Neural progenitor cell (in vitro differentiated cells): ENCODE measurements at regions not wholly inside any gene's neighbourhood (a gene's known extent, or its start where the extent isn't known, plus 50 kb on each side); places are given as distances from the start of the nearest gene placed in this dataset.

ENCODE experiments used
- DNase-seq: peaks from one replicate; pipeline ENCODE4 v3.0.0-alpha.2; 2016; ENCODE audit warnings: low spot score
- H2AFZ ChIP-seq: fragments of 200-600 bp; sonication (generic); replicated peaks from 2 replicates; pipeline ENCODE4 v1.6.1; 2016; ENCODE audit warnings: antibody characterized with exemption
- H3F3A ChIP-seq: fragments of 200-600 bp; sonication (generic); 2 replicates; pipeline ENCODE4 v1.6.1; 2016; ENCODE audit warnings: antibody characterized with exemption, low read depth
- H3K27ac ChIP-seq: fragments of 200-600 bp; sonication (generic); 2 replicates; pipeline ENCODE4 v1.5.1; 2016; ENCODE audit warnings: mild to moderate bottlenecking
- H3K27me3 ChIP-seq: fragments of 200-600 bp; sonication (generic); 2 replicates; pipeline ENCODE4 v1.6.1; 2016; ENCODE audit warnings: mild to moderate bottlenecking, moderate library complexity
- H3K36me3 ChIP-seq: fragments of 200-600 bp; sonication (generic); 2 replicates; pipeline ENCODE4 v1.5.1; 2016
- H3K4me1 ChIP-seq: fragments of 200-600 bp; sonication (generic); 2 replicates; pipeline ENCODE4 v1.6.1; 2016; ENCODE audit warnings: mixed run types
- H3K4me2 ChIP-seq: fragments of 200-600 bp; sonication (generic); 2 replicates; pipeline ENCODE4 v1.6.1; 2016
- H3K4me3 ChIP-seq: fragments of 200-600 bp; sonication (generic); 2 replicates; pipeline ENCODE4 v1.5.1; 2016
- H3K79me2 ChIP-seq: fragments of 200-600 bp; sonication (generic); 2 replicates; pipeline ENCODE4 v1.6.1; 2016; ENCODE audit warnings: low read depth
- H3K9ac ChIP-seq: fragments of 200-600 bp; sonication (generic); 2 replicates; pipeline ENCODE4 v1.6.1; 2016
- H3K9me3 ChIP-seq: fragments of 200-600 bp; sonication (generic); 2 replicates; pipeline ENCODE4 v1.5.1; 2016; ENCODE audit warnings: low read depth
- H4K20me1 ChIP-seq: fragments of 200-600 bp; sonication (generic); 2 replicates; pipeline ENCODE4 v1.6.1; 2016; ENCODE audit warnings: low read depth
- H3K27ac Mint-ChIP-seq: 3 replicates; pipeline ENCODE4 v1.8.0; 2021; ENCODE audit warnings: mixed read lengths
- H3K27me3 Mint-ChIP-seq: 2 replicates; pipeline ENCODE4 v1.8.0; 2022; ENCODE audit warnings: low read depth, mild to moderate bottlenecking, inconsistent platforms, moderate library complexity, mixed read lengths; ENCODE audit not compliant: insufficient read depth
- H3K36me3 Mint-ChIP-seq: 3 replicates; pipeline ENCODE4 v1.8.0; 2021; ENCODE audit warnings: mixed read lengths
- H3K4me1 Mint-ChIP-seq: 3 replicates; pipeline ENCODE4 v1.8.0; 2021; ENCODE audit warnings: mixed read lengths
- H3K4me3 Mint-ChIP-seq: 3 replicates; pipeline ENCODE4 v1.8.0; 2021; ENCODE audit warnings: mild to moderate bottlenecking, moderate library complexity, mixed read lengths
- H3K9me3 Mint-ChIP-seq: 3 replicates; pipeline ENCODE4 v1.8.0; 2020; ENCODE audit warnings: mixed read lengths
- CTCF ChIP-seq: fragments of 200-600 bp; sonication (generic); IDR thresholded peaks from 2 replicates; pipeline ENCODE4 v1.5.1; 2017; ENCODE audit warnings: antibody characterized with exemption, mild to moderate bottlenecking
- EZH2 ChIP-seq: fragments of 200-600 bp; sonication (generic); IDR thresholded peaks from 2 replicates; pipeline ENCODE4 v1.6.1; 2017; ENCODE audit warnings: antibody characterized with exemption, mild to moderate bottlenecking, moderate library complexity
- EZH2phosphoT487 ChIP-seq: fragments of 200-600 bp; sonication (generic); IDR thresholded peaks from 2 replicates; pipeline ENCODE4 v1.6.1; 2017; ENCODE audit warnings: antibody characterized with exemption

GRCh38 chr16:6735631-6736030 lies 597.0 kb upstream of the RBFOX1 start:
- Histone ChIP-seq H3K4me3 (no peak overlapping the region), H3K27me3 (peaks cover 13% of the 10 kb centered on the region), H3K9me3 (no peaks in the 10 kb centered on the region), H3K36me3 (no peaks in the 10 kb centered on the region), H3K9ac (no peak overlapping the region), H3K27ac (no peak overlapping the region), H3K4me2 (no peak overlapping the region), H3K4me1 (no peaks in the 10 kb centered on the region), H2AFZ (no peak overlapping the region), H3F3A (no peaks in the 10 kb centered on the region), H4K20me1 (no peaks in the 10 kb centered on the region), H3K79me2 (no peaks in the 10 kb centered on the region)
- H3K36me3 Mint-ChIP-seq, result no peaks in the 10 kb centered on the region
- TF ChIP-seq EZH2 (no peak), EZH2phosphoT487 (no peak), CTCF (no peak)
- H3K27ac Mint-ChIP-seq, result no peak overlapping the region
- no peaks in the 10 kb centered on the region for H3K9me3 Mint-ChIP-seq
- H3K4me1 Mint-ChIP-seq, result peaks cover 12% of the 10 kb centered on the region
- no peak for DNase-seq
- H3K4me3 Mint-ChIP-seq, result no peak overlapping the region
- H3K27me3 Mint-ChIP-seq, result no peaks in the 10 kb centered on the region

GRCh38 chr16:6732166-6732565 lies 600.5 kb upstream of the RBFOX1 start:
- Histone ChIP-seq H3K9ac (no peak overlapping the region), H3K27me3 (peaks cover 31% of the 10 kb centered on the region), H3K9me3 (no peaks in the 10 kb centered on the region), H3F3A (no peaks in the 10 kb centered on the region), H3K27ac (no peak overlapping the region), H2AFZ (no peak overlapping the region), H3K4me3 (no peak overlapping the region), H3K4me1 (no peaks in the 10 kb centered on the region), H3K36me3 (no peaks in the 10 kb centered on the region), H3K79me2 (no peaks in the 10 kb centered on the region), H4K20me1 (no peaks in the 10 kb centered on the region), H3K4me2 (no peak overlapping the region)
- Mint-ChIP-seq H3K27ac (no peak overlapping the region), H3K9me3 (no peaks in the 10 kb centered on the region), H3K36me3 (no peaks in the 10 kb centered on the region), H3K27me3 (no peaks in the 10 kb centered on the region), H3K4me3 (no peak overlapping the region), H3K4me1 (peaks cover 12% of the 10 kb centered on the region)
- TF ChIP-seq EZH2 (no peak), CTCF (no peak), EZH2phosphoT487 (no peak)
- no peak for DNase-seq

- Histone ChIP-seq H3K9ac (no peak overlapping the region), H3K36me3 (no peaks in the 10 kb centered on the region), H3F3A (no peaks in the 10 kb centered on the region), H3K4me3 (no peak overlapping the region), H3K4me2 (no peak overlapping the region), H2AFZ (no peak overlapping the region), H3K4me1 (no peaks in the 10 kb centered on the region), H3K27ac (no peak overlapping the region), H3K9me3 (no peaks in the 10 kb centered on the region), H3K79me2 (no peaks in the 10 kb centered on the region), H4K20me1 (no peaks in the 10 kb centered on the region), H3K27me3 (peaks cover 33% of the 10 kb centered on the region)
- Mint-ChIP-seq H3K4me3 (no peak overlapping the region), H3K4me1 (peaks cover 4% of the 10 kb centered on the region), H3K36me3 (no peaks in the 10 kb centered on the region), H3K9me3 (no peaks in the 10 kb centered on the region), H3K27me3 (no peaks in the 10 kb centered on the region), H3K27ac (no peak overlapping the region)
- TF ChIP-seq EZH2phosphoT487, result no peak
- no peak for TF ChIP-seq CTCF
- TF ChIP-seq EZH2, result no peak
- no peak for DNase-seq
Measured at GRCh38 chr16:6728381-6728780, 604.3 kb upstream of the RBFOX1 start.

- Mint-ChIP-seq H3K4me3 (no peak overlapping the region), H3K9me3 (no peaks in the 10 kb centered on the region)
- DNase-seq, result no peak
Measured at GRCh38 chr16:6726621-6727020, 606.0 kb upstream of the RBFOX1 start.

More at GRCh38 chr16:6726621-6727020, 606.0 kb upstream of the RBFOX1 start:
- TF ChIP-seq EZH2phosphoT487 (no peak), EZH2 (no peak), CTCF (no peak)
- Histone ChIP-seq H4K20me1 (no peaks in the 10 kb centered on the region), H3K4me3 (no peak overlapping the region), H3K79me2 (no peaks in the 10 kb centered on the region), H3K27me3 (peaks cover 25% of the 10 kb centered on the region), H3K9ac (no peak overlapping the region), H3K9me3 (no peaks in the 10 kb centered on the region), H3K27ac (no peak overlapping the region), H3K4me1 (no peaks in the 10 kb centered on the region), H3K4me2 (no peak overlapping the region), H3F3A (no peaks in the 10 kb centered on the region), H2AFZ (no peak overlapping the region), H3K36me3 (no peaks in the 10 kb centered on the region)
- H3K27ac Mint-ChIP-seq, result no peak overlapping the region
- no peaks in the 10 kb centered on the region for H3K36me3 Mint-ChIP-seq
- H3K27me3 Mint-ChIP-seq, result no peaks in the 10 kb centered on the region
- no peaks in the 10 kb centered on the region for H3K4me1 Mint-ChIP-seq
